MM.1S (cell line): ENCODE measurements at regions not wholly inside any gene's neighbourhood (a gene's known extent, or its start where the extent isn't known, plus 50 kb on each side); places are given as distances from the start of the nearest gene placed in this dataset.

Experiments used
- EZH2 ChIP-seq: fragments of 300-600 bp; sonication (generic); optimal IDR thresholded peaks from 2 replicates; pipeline ENCODE3; 2017; ENCODE audit warnings: low read depth, mild to moderate bottlenecking, antibody characterized with exemption, low read length, mixed read lengths
- EZH2phosphoT487 ChIP-seq: fragments of 300-600 bp; sonication (generic); IDR thresholded peaks from 2 replicates; pipeline ENCODE4 v1.6.1; 2018; ENCODE audit warnings: antibody characterized with exemption, low read length
- TF ChIP-seq, protein P1 (sequence below): fragments of 300-600 bp; sonication (generic); IDR thresholded peaks from 2 replicates; pipeline ENCODE4 v1.5.1; 2016; ENCODE audit warnings: antibody characterized with exemption, low read length, mixed read lengths

DNA sequence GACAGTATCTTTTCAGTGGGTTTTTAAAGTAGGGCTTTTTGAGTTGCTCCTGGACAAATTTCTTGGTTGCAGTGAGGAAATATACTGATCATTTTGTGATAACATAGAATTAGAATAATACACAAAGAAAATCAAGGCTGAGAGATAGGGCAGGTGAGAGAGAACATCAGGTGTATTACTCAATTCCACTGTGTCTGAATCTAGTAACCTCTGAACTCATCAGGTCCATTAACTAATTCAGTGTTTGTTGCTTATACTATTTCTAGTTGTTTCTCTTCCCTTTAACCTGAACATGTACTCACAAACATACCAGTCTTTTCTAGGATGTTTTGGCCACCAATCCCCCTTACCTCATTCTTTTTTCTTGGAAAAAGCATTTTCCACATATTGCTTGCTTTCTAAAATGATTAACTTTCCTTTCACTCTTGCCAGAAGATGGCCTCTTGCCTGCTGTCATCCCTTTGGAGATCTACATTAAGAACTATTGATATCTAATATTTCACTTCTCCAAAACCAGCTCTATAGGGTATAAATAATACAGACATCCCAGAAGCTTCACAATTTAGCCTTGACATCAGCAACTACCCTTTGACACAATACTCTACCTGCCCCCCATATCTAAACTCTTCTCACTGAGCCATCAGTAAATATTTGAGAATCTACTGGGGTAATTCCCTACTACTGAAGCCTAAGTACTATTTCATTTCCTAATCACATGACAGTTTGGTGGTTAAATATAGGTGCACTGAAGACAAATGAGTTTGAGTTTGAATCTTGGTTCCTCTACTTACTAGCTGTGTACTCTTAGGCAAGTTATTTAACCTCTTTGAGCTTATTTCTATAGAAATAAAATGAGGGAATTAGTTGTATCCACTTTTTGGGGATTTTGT, 470.8 kb upstream of the IGFBP7 start:
- TF ChIP-seq EZH2phosphoT487 (no peak), EZH2 (no peak)
- TF ChIP-seq, protein P1, sequence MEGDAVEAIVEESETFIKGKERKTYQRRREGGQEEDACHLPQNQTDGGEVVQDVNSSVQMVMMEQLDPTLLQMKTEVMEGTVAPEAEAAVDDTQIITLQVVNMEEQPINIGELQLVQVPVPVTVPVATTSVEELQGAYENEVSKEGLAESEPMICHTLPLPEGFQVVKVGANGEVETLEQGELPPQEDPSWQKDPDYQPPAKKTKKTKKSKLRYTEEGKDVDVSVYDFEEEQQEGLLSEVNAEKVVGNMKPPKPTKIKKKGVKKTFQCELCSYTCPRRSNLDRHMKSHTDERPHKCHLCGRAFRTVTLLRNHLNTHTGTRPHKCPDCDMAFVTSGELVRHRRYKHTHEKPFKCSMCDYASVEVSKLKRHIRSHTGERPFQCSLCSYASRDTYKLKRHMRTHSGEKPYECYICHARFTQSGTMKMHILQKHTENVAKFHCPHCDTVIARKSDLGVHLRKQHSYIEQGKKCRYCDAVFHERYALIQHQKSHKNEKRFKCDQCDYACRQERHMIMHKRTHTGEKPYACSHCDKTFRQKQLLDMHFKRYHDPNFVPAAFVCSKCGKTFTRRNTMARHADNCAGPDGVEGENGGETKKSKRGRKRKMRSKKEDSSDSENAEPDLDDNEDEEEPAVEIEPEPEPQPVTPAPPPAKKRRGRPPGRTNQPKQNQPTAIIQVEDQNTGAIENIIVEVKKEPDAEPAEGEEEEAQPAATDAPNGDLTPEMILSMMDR: no peak
